CD4-positive, alpha-beta T cell treated with Interleukin-21 for 1 hour (primary cell): ENCODE measurements at regions not wholly inside any gene's neighbourhood (a gene's known extent, or its start where the extent isn't known, plus 50 kb on each side); places are given as distances from the start of the nearest gene placed in this dataset.
"Not testable (repeated sequence)": the region's sequence is repeated elsewhere in the genome, so short reads cannot be mapped to it uniquely, and the experiment has no call there.

Source experiments
- DNase-seq: peaks from one replicate; pipeline ENCODE4 v3.0.0-alpha.2; 2020

- DNase-seq = no peak
Observed at GRCh38 chr9:82761027-82761426, 301.9 kb downstream of the RASEF start.

- DNase-seq = no peak
Observed at GRCh38 chr9:82761956-82762355, 301.0 kb downstream of the RASEF start.

GRCh38 chr9:82763656-82764055 lies 299.3 kb downstream of the RASEF start:
- DNase-seq = no peak

DNA sequence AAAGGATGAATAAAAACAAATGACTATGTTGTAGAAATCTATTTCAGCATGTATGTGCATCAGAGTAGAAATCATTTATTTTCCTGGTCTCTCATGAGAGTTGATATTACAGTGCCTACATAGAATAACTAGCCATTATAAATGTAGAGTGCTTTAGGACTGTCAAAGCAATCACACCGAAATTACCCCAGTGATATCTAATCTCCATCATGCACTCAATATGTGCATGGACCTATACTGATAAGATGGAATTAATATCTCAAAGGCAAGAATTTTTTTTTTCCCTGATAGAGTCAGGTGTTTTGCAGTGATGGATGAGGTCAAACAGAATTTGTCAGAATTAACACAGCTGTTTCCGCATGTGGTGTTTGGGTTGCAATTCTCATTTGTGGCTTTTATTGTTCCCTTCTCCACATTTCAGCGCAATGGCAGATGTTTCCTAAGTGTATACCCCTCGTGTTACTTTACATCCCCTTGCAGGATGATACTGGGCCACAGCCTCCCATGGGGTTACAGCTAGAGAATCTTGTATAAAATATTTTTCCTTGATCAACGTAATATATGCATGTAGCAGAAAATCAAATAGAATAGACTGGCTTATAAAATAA lies 298.8 kb downstream of the RASEF start:
- DNase-seq = no peak

GRCh38 chr9:82774707-82775231 lies 288.2 kb downstream of the RASEF start:
- not testable (repeated sequence) for DNase-seq

- no peak for DNase-seq
Observed at GRCh38 chr9:82776508-82776907, 286.4 kb downstream of the RASEF start.

GRCh38 chr9:82777366-82777765 lies 285.6 kb downstream of the RASEF start:
- no peak for DNase-seq

- not testable (repeated sequence) for DNase-seq
Observed at GRCh38 chr9:82778923-82779322, 284.0 kb downstream of the RASEF start.

GRCh38 chr9:82780017-82780416 lies 282.9 kb downstream of the RASEF start:
- no peak for DNase-seq

- DNase-seq = no peak
Observed at GRCh38 chr9:82781921-82782392, 281.0 kb downstream of the RASEF start.

- no peak for DNase-seq
Observed at GRCh38 chr9:82783045-82783444, 279.9 kb downstream of the RASEF start.

- DNase-seq = no peak
Observed at GRCh38 chr9:82784589-82784988, 278.4 kb downstream of the RASEF start.

- no peak for DNase-seq
Observed at GRCh38 chr9:82789155-82789824, 273.7 kb downstream of the RASEF start.

DNA sequence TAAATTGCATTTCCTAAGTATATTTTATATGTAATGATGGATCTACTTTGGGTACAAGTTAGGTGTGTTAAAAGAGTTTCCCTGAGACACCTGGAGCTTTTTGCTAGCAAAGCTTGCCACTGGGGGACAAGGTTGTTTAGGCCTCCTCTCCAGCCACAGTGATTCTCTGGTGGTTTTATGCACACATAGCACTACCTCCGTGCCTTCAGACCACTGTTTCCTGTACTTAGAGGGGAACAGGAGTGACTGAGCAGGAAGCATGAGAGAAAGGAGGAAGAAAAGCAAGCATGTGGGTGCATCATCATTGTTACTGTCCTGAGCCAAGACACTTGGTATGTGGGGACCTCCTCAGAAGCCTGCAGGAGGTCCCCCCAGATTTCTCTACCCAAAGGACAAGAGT lies 272.1 kb downstream of the RASEF start:
- no peak for DNase-seq

DNA sequence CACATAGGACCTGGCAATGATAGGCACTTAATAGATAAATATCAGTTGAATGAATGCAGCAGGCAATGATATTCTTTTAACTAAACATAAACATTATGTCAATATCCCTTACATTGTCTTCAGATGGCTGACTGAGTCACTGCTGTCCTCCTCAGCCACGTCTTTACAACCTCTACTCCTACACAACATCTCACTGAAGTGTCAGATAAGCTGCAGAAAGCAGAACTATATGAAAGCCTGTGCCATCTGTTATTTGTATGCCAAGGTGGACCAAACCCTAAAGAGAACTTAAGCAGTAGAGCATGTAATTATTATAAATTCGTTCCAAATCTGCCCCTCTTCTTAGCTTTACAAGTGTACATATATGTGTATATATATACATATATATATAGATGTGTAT lies 271.2 kb downstream of the RASEF start:
- no peak for DNase-seq

DNA sequence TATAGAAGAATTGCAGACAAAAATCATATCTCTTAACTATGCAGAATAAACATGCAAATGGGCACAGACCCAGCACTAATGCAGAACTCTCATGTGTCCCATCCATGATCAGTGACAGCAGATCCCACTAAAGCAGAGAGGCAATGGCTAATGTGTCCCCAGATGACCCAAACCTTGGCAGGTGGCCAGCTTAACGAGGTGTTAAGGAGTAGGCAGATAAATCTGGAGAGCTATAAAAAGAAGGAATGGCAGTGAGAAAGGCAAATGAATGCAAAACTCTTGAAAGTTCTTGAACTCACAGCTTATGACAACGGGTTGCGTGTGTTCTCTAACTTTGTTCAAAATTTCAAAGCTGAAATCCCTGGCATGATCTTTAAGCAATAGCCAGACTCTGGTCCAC lies 265.4 kb downstream of the RASEF start:
- DNase-seq = no peak

GRCh38 chr9:82799286-82799685 lies 263.7 kb downstream of the RASEF start:
- no peak for DNase-seq

- DNase-seq = no peak
Observed at GRCh38 chr9:82805027-82805426, 257.9 kb downstream of the RASEF start.

GRCh38 chr9:82808478-82808877 lies 254.5 kb downstream of the RASEF start:
- DNase-seq = no peak

- DNase-seq = no peak
Observed at GRCh38 chr9:82810915-82811314, 252.0 kb downstream of the RASEF start.

- no peak for DNase-seq
Observed at GRCh38 chr9:82819260-82819659, 243.7 kb downstream of the RASEF start.

- no peak for DNase-seq
Observed at GRCh38 chr9:82820186-82820585, 242.8 kb downstream of the RASEF start.

DNA sequence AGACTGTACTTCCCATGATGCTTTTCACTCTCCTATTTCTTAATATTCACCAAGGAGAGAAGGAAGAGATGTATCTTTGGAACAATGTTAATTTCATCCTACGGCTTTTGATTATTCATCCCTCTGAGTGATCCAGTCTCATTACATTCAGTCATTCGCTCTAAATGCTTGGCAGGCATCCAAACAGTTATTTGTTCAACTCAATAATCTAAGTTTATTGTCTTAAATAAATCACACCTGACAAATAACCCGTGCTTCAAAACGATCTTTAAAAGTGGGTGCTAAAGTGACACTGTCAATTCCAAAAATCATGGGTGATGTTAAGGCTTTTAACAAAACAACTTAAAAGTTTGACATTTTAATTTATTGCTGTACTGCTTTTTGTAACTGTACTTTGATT lies 233.1 kb downstream of the RASEF start:
- no peak for DNase-seq

- no peak for DNase-seq
Observed at GRCh38 chr9:82865524-82865923, 197.4 kb downstream of the RASEF start.
